ENCODE measurements at regions not wholly inside any gene's neighbourhood (a gene's known extent, or its start where the extent isn't known, plus 50 kb on each side); places are given as distances from the start of the nearest gene placed in this dataset.

DNA sequence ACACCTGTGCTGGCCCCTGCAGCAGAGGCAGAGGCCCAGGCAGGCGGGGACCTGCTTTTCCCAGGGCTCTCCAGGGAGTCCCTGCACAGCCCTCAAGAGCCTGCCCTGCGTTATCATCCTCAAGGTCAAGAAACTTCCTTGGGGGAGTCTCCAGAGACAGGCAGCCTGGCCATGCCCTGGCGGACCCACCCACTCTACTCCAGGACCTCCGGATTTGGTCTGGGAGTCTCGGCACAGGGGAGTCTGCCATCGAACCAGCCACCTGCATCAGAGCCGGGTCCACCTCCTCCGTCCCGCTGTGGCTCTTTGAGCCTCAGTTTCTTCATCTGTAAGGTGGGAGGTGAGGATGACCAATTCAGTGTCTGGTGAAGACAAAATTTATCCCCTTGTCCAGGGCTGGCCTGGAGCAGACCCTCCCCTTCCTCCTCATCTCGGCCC is 75.3 kb upstream of the TNRC6C start:
- no peak for DNase-seq

DNA sequence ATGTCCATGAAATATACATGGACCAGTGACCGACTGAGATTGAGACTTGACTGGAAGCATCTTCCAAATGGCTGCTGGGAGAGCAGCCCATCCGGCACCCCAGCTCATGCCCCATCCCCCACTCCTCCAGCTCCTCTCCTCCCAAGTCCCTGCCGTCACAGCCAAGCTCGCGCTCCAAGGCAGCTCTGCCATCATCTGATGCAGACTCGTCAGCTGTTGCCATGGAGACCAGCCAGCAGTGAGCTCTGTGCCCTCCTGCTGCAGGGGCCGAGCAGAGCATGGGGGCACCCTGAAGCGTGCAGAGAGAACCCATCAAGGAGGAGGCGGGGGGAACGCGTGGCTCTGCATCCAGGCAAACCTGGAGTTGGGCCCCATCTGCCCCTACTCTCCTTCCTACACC is 74.5 kb upstream of the TNRC6C start:
- peak; percentile 99 to 100 for DNase-seq

DNA sequence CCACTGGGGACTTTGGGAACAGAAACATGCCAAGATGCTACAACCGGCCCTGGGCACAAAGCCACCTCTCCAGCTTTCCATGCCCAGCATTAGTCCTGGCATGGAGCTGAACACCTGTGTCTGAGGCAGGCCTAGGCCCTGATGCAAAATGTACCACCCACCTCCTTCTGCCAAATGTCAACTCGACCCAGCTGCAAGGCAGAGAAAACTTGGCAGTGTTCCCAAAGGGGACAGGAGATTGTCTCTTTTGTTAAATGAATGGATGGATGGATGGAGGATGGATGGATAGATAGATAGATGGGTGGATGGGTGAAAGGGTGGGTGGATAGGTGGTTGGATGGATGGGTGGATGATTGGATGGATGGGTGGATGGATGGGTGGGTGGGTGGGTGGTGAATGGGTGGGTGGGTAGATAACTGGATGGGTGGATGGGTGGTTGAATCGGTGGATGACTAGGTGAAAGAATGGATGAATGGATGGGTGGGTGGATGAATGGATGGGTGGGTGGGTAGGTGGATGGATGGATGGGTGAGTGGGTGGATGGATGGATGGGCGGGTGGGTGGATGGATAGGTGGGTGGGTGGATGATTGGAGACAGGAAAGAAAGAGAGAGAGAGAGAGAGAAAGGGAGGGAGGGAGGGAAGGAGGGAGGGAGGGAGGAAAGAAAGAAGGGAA is 73.4 kb upstream of the TNRC6C start:
- DNase-seq, result peak; percentile 36 to 68

DNA sequence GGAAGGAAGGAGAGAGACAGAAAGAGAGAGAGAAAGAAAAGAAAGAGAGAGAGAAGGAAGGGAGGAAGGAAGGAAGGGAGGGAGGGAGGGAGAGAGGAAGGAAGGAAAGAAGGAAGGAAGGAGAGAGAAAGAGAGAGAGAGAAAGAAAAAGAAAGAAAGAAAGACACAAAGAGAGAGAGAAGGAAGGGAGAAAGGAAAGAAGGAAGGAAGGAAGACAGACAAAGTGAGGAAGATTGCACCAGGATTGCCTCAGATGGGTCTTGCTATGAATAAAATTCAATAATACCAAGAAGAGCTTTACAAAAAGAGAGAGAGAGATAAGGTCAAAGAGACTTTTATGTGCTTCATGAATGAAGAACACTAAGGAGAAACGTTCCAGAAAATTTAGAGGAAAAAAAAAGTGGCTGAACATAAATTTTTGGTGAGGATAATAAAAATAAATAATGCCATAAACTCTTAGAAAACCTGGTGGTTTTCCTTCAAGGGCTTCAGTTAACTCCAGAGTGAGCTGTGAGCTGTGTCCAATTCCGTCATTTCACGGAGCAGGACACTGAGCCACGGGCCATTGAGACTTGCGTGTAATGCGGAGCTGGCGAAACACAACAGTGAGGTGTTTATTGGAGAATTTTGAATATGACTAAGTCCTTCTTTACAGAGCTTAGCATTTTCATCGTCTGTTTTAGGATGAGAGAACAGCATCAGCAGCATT is 72.7 kb upstream of the TNRC6C start:
- no peak for DNase-seq

DNA sequence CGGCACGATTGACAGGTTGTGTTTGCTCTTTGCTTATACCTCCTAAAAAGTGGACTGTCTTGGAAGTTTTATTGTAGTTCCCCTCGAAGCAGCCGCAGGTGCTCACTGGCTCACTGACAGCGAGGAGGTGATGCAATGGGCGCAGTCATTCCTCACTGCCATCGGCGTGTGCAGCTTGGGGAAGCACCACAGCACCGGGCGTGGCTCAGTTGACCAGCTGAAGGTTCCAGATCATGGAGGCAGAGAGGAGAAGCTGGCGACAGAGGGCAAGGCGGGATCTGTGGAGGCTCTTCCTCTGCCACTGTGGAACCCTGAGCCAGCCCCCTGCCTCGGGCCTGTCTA is 72.1 kb upstream of the TNRC6C start:
- DNase-seq, result no peak

- DNase-seq, result no peak
Measured at GRCh38 chr17:77887110-77887463, 71.4 kb upstream of the TNRC6C start.

DNA sequence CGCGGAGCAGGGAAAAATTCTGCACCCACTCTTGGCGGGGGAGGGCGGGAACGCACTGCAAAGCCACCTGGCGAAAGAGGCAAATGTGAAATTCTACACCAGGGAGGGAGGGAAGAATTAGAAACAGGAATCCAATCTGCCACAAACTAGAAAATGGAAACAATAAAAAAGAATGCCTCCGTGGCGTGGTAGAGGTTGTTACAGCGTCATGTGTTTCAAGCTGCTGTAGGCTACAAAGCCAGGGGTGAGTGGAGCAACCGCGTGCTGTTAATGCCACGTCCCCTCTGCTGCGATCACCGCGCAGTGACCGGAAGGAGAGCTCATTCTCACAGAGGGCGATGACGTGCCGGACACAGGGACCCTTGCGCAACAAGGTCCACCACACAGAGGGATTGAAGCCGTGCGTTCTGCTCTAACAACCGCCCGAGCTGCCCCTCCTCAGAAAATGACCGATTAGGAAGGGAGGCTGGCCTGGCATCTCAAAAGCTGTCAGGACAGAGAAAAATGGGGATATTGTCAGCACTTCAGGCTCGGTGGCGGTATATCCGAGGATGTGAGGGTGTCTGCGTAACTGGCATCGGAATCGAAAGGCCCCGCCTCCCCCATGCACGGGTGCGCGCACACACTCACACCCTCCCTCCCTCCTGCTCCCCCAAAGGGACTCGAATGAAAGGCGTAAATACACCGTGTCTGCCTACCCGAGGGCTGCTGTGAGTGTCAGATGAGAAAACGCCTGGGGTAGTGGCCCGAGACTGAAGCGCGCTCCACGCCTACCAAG is 70.8 kb upstream of the TNRC6C start:
- DNase-seq, result peak; percentile 90 to 92

- peak in 1 of 2 experiments; percentile 55 for DNase-seq
Measured at GRCh38 chr17:77888242-77889134, 70.0 kb upstream of the TNRC6C start.

DNA sequence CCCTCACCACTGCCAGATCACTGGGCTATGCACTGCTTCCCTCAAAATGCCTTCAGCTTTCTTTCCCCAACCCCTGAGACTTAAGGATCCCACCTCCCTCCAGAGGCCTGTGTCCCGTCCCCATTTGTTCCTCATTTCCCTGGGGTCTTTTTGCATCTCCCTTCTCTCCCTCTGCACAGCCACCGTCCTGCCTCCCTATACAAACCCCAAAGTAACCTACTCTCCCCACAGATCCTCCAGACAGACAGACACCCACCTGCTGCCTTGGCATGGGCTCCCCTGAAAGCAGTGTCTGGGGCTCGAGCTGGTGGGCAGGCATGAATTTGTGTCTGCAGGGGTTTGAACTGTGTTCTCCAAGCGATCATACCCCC is 69.4 kb upstream of the TNRC6C start:
- no peak for DNase-seq

DNA sequence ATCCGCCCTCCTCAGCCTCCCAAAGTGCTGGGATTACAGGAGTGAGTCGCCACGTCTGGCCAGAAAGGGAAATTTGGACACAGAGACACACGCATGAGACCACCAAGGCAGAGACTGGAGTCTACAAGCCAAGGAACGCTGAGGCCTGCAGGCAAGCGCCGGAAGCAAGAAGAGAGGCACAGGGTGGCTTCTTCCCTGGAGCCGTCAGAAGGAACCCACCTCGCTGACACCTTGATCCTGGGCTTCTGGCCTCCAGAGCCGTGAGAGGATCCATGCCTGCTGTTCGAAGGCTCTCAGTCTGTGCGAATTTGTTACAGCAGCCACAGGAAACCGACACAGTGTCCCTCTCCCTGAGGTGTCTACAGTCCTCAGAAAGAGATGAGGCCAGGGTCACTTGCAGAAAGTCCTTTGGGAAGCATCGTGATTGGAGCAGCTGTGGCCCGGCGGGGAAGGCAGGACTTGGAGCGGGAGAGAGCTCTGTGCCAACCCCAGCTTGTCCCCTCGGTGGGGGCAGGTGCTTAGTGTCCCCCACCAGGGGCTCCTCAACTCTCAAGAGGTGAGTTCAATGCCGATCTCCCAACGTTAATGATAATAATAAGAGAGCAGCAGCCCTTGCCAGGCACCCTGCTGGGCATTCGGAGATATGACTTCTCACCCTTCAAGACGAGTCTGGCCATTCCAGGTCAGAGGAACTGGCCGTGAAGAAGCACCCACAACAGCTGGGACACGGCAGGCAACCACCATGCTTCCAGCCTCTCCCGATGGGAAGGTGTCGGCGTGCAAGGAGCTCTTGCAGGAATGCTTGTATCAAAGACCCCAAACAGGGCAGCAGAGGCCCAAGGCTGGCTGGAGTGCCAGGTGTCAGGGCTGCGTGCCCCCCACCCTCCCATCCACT is 68.4 kb upstream of the TNRC6C start:
- DNase-seq, result no peak

DNA sequence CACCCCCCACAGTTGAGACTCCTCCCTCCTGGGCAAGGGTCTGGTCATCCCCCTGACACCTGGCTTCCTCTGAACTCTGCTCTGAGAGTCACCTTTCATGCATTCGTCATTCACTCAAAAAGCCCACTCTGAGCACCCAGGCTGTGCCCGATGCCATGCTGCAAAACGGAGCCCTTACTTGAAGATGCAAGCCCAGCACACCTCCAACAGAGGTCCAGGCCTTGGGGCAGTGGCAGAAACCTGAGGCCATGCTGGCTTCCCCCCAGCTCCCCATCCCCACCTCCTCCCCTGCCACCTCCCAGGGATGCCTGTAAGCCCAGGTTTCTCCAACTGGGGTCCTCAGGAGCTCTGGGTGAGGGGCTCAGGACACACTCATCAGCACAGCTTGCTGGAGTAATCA is 67.7 kb upstream of the TNRC6C start:
- DNase-seq, result no peak

DNA sequence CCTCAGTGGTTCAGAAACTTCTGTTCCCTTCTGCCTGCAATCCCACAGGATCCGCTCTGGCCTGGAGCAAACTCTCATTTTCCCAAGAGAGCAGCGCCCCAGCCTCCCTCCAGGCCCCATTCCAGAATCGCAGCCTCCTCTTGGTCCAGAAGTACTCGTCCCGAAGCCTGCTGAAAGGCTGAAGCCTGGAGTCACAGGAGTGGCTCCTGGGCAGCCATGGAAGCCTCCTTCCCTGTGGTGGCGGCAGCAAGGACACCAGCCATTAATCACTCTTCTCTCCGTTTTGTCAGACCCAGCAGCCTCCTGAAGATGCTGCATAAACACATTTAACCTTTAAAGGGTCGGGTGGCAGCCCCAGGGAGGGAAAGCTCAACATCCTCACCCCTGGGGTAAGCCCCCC is 66.9 kb upstream of the TNRC6C start:
- DNase-seq, result no peak

DNA sequence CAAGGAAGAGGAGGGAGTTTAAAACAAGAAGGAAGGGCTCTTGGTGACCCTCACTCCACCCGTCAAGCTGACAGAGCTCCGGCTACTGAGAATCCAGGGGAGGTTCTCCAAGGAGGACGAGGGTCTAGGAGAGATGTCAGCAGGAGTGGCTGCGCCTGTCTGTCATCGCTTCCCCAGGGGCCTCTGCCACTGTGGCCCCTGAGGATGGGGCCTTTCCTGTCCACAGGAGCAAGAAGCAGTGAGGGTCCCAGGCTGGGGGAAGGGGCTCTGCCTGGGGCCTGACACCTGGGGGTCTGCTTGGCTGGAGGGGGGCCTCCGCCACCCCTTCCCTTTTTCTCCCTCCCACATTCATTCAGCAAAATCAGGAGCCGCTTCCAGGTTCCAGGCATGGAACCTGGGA is 66.5 kb upstream of the TNRC6C start:
- no peak for DNase-seq

DNA sequence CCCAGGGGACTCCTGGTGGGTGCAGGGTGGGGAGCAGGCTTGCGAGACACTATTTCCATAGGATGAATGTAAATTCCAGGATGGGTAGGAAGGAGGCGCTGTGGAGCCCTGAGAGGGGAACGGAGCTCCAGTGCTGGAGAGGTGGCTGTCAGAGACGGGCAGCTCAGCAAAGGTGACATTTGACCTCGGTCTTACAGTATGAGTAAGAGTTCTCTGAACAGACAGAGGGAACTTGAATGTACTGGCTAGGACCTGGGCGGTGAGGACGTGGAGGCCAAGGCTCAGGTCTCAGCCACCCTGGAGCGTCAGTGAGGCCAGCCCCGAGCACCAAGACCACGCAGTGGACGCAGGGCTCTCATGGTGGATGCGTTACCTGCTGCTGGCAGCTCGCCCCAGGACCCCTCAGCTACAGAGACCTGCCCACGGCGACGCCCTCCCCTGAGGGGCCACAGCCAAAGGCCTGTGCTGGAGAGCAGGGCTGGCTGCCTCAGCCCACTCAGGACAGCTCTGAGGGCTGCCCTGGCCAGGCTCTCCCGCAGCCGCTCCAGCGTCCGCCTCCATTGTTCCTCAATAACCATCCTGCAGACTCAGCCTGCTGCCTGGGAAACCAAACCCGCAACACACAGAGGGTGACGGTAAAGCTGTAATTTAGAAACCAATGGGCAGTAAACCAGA is 65.9 kb upstream of the TNRC6C start:
- DNase-seq, result peak in 1 of 2 experiments; percentile 27

GRCh38 chr17:77893144-77894044 is 65.1 kb upstream of the TNRC6C start:
- no peak for DNase-seq

DNA sequence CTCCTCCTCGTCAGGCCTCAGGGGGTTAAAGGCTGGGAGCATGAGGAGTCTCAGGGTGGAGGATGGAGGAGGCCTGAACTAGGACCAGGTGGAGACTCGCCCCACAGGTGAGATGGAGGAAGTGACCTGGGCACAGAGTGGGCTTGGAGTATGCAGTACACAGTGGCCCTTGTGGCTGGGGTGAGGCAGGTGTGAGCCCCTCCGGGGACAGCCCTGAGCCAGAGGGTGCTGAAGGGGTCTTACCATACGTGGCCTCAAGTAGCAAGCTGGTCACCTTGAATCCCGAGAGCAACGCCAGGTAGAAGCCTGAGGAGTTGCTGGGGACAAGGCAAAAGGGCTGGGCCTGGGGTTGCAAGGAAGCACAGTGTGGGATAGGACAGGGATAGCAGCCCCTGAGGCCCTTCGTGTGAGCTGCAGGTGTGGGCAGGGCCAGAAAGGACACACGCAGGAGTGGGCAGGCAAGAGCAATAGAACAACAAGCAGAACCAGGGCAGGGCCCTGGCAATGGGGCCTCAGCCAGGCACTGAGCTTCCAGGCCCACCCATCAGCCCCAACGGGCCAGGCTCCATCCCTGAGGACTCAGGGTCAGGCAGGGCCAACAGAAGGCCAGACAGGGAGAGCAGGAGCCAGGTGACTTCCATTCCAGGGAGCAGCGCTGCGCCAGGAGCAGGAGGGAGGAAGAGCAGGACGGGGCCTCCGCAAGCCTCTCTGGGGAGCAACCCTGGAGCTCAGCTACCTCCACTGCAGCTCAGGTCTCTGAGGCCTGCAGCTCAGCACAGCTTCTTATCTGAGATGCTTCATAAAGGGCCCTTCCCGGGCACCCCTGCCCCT is 64.2 kb upstream of the TNRC6C start:
- DNase-seq, result no peak

DNA sequence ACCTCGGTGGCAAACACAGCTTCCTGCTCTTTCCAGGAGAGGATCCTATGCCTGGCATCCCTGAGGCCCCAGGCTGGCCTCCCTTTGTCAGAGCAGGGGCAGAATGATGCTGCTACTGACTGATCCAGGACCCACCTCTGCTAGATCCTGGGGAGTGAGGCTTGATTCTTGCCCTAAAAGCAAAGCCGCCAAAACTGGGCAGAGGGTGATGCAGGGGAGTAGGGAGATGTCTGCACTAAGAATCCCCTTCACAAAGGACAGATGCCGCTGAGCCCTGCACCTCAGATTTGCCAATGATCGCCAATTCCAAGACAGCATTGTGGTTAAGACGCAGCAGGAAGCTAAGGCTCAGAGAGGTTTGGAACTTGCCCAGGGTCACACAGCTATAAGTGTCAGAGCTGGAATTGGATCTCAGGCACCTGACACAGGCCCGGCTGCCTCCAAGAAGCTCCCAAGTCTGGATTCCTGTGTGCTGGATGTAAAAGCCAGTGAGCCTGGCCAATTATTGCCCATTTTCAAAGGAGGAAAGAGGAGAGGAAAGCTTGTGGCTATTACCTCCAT is 60.7 kb upstream of the TNRC6C start:
- DNase-seq, result no peak

- DNase-seq, result no peak
Measured at GRCh38 chr17:77898521-77899434, 59.7 kb upstream of the TNRC6C start.

Measured in NCI-H524 (cell line).